Nephron (organoid): ENCODE measurements at regions not wholly inside any gene's neighbourhood (a gene's known extent, or its start where the extent isn't known, plus 50 kb on each side); places are given as distances from the start of the nearest gene placed in this dataset.
"Not testable (repeated sequence)": the region's sequence is repeated elsewhere in the genome, so short reads cannot be mapped to it uniquely, and the experiment has no call there.

Experiments used
- H3K27ac Mint-ChIP-seq, 3 experiments: 2 replicates each; pipeline ENCODE4 v1.8.0; 2020; ENCODE audit warnings: mixed read lengths in 3 of 3, mild to moderate bottlenecking in 2 of 3, moderate library complexity in 1 of 3
- H3K27me3 Mint-ChIP-seq: 2 replicates; pipeline ENCODE4 v1.8.0; 2021; ENCODE audit warnings: low read depth, mild to moderate bottlenecking, moderate library complexity, mixed read lengths
- H3K36me3 Mint-ChIP-seq: 2 replicates; pipeline ENCODE4 v1.8.0; 2020; ENCODE audit warnings: low read depth, mixed read lengths
- H3K4me1 Mint-ChIP-seq: 2 replicates; pipeline ENCODE4 v1.8.0; 2020; ENCODE audit warnings: mixed read lengths
- H3K4me3 Mint-ChIP-seq, 3 experiments: 2 replicates each; pipeline ENCODE4 v1.8.0; 2020; ENCODE audit warnings: mild to moderate bottlenecking in 3 of 3, mixed read lengths in 3 of 3, moderate library complexity in 2 of 3
- H3K9me3 Mint-ChIP-seq: 2 replicates; pipeline ENCODE4 v1.8.0; 2020; ENCODE audit warnings: mixed read lengths
- TF ChIP-seq, protein P1 (sequence below), 3 experiments: fragments of 200-600 bp; sonication (generic); IDR thresholded peaks; one replicate each; pipeline ENCODE4 v1.5.0; 2021; ENCODE audit warnings: antibody characterized with exemption in 3 of 3; ENCODE audit not compliant: unreplicated experiment in 3 of 3

DNA sequence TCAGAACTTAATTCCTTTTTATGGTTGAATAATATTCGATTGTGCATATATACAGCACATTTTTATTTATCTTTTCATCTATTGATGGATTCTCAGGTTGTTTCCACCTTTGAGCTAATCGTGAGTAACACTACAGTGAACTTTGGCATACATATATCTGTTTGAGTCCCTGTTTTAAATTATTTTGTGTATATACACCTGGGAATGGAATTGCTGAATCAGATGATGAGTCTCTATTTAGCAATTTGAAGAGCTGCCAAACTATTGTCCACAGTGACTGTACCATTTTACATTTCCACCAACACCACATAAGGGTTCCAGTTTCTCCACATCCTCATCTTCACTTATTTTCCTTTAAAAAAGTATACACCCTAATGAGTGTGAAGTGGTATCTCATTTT lies 166.2 kb upstream of the FGF13 start:
- Mint-ChIP-seq H3K4me3 (no peak overlapping the region), H3K27ac (no peak overlapping the region), H3K9me3 (peaks cover 34% of the 10 kb centered on the region), H3K4me1 (no peaks in the 10 kb centered on the region), H3K36me3 (no peaks in the 10 kb centered on the region), H3K27me3 (no peaks in the 10 kb centered on the region)
- TF ChIP-seq, protein P1, sequence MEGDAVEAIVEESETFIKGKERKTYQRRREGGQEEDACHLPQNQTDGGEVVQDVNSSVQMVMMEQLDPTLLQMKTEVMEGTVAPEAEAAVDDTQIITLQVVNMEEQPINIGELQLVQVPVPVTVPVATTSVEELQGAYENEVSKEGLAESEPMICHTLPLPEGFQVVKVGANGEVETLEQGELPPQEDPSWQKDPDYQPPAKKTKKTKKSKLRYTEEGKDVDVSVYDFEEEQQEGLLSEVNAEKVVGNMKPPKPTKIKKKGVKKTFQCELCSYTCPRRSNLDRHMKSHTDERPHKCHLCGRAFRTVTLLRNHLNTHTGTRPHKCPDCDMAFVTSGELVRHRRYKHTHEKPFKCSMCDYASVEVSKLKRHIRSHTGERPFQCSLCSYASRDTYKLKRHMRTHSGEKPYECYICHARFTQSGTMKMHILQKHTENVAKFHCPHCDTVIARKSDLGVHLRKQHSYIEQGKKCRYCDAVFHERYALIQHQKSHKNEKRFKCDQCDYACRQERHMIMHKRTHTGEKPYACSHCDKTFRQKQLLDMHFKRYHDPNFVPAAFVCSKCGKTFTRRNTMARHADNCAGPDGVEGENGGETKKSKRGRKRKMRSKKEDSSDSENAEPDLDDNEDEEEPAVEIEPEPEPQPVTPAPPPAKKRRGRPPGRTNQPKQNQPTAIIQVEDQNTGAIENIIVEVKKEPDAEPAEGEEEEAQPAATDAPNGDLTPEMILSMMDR (IDR thresholded peaks at IDR 0.05; ENCODE audit: unreplicated experiment in 3 of 3), result no peak

DNA sequence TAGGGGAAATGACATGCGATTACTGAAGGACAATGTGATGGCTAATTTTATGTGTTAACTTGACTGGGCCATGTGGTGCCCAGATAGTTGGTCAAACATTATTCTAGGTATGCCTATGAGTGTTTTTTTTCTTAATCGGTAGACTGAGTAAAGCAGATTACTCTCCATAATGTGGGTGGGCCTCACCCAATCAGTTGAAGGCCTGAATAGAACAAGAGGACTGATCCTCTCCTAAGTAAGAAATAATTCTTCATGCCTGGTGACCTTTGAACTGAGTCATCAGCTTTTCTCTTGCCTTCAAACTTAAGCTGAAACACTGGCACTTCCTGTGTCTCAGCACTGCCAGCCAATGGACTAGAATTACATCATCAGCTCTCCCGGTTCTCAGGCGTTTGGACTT lies 164.0 kb upstream of the FGF13 start:
- H3K4me1 Mint-ChIP-seq, result no peaks in the 10 kb centered on the region
- H3K27me3 Mint-ChIP-seq, result no peaks in the 10 kb centered on the region
- TF ChIP-seq, protein P1 (IDR thresholded peaks at IDR 0.05; ENCODE audit: unreplicated experiment in 3 of 3), result no peak
- H3K4me3 Mint-ChIP-seq, result no peak overlapping the region
- no peaks in the 10 kb centered on the region for H3K36me3 Mint-ChIP-seq
- peaks cover 28% of the 10 kb centered on the region for H3K9me3 Mint-ChIP-seq
- no peak overlapping the region for H3K27ac Mint-ChIP-seq

DNA sequence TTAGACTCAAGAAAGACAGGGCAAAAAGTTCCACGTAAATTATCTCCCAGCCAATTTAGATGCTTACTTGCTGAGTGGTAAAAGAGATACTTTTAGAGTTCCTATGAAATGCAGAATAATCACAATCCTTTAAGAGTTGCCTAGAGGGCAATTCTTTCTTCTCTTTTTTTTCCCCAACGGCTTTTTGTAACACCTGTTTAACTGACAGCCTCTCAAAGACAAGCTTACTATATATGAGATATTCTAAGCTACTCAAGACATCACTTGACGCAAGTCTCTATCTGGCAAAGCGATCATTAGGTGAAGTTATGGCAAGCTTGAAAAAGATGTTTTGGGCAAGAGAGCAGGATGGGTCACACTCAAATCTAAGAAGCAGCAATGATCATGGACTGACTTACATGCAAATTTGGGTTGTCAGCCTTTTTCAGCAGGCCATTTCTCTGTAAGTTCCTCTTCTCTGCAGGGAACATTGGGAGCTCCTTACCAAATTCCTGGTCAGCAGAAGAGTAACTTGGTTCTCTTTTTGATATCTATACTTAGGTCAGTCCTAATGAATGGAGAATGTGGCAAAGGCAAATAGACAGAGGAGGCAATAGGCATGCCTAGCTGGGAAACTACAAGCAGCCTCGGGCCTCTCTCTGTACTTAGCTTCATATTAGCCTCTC lies 162.9 kb upstream of the FGF13 start:
- H3K4me1 Mint-ChIP-seq, result no peaks in the 10 kb centered on the region
- H3K36me3 Mint-ChIP-seq, result no peaks in the 10 kb centered on the region
- no peak overlapping the region for H3K27ac Mint-ChIP-seq
- H3K9me3 Mint-ChIP-seq, result peaks cover 25% of the 10 kb centered on the region
- no peak overlapping the region for H3K4me3 Mint-ChIP-seq
- H3K27me3 Mint-ChIP-seq, result no peaks in the 10 kb centered on the region
- TF ChIP-seq, protein P1 (IDR thresholded peaks at IDR 0.05; ENCODE audit: unreplicated experiment in 3 of 3), result no peak

DNA sequence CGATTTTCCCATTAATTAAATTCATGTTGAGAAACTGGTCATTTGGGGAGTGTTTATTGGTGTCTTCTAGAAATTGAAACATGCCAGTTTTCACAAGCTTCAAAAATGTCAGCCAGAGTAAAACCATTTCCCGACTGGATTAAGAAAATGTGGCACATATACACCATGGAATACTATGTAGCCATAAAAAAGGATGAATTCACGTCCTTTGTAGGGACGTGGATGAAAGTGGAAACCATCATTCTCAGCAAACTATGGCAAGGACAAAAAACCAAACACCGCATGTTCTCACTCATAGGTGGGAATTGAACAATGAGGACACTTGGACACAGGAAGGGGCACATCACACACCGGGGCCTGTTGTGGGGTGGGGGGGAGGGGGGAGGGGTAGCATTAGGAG lies 162.1 kb upstream of the FGF13 start:
- H3K4me1 Mint-ChIP-seq, H3K4me3 Mint-ChIP-seq, H3K27ac Mint-ChIP-seq, H3K27me3 Mint-ChIP-seq, H3K36me3 Mint-ChIP-seq: not testable (repeated sequence)
- H3K9me3 Mint-ChIP-seq, result peaks cover 17% of the 10 kb centered on the region

DNA sequence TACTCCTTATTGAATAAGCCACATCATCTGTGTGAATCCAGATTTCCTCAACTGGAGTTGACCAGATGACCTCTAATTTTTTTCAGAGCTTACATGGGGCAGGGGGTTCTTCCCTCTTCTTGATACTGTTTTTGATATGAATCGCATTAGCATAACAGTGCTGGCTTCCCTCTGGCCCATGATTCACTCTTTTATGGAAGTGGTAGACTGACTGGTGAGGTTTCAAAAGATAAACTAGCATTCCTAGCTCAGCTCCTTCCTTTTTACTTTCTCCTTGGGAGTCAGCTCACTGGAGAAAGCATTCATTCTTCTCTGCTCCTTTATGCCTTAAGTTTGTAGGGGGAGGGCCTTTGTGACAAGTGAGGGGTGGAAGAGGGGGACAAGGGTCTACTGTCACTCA lies 161.0 kb upstream of the FGF13 start:
- Mint-ChIP-seq H3K27ac (no peak overlapping the region), H3K27me3 (no peaks in the 10 kb centered on the region), H3K4me3 (no peak overlapping the region), H3K9me3 (peaks cover 14% of the 10 kb centered on the region), H3K36me3 (no peaks in the 10 kb centered on the region), H3K4me1 (no peaks in the 10 kb centered on the region)
- TF ChIP-seq, protein P1 (IDR thresholded peaks at IDR 0.05; ENCODE audit: unreplicated experiment in 3 of 3), result no peak

DNA sequence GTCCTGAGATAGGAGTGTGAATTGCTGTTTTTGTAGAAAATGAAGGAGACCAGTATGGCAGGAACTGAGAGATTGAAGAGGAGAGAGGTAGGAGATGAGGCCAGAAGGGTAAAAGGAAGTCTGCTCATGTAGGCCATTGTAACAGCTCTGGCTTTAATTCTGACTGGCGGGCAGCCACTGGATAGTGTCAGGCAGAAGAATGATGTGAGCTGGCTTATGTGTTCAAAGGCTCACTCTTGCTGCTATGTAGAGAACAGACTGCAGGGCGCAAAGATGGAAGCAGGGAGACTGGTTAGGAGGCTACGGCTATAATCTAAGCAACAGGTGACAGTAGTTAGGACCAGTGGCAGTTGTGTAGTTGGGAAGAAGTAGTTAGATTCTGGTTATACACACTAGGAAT lies 160.2 kb upstream of the FGF13 start:
- TF ChIP-seq, protein P1 (IDR thresholded peaks at IDR 0.05; ENCODE audit: unreplicated experiment in 3 of 3), result no peak
- Mint-ChIP-seq H3K36me3 (no peaks in the 10 kb centered on the region), H3K27ac (no peak overlapping the region), H3K27me3 (no peaks in the 10 kb centered on the region), H3K9me3 (peaks cover 13% of the 10 kb centered on the region), H3K4me1 (no peaks in the 10 kb centered on the region), H3K4me3 (no peak overlapping the region)
